ENCODE measurements at regions not wholly inside any gene's neighbourhood (a gene's known extent, or its start where the extent isn't known, plus 50 kb on each side); places are given as distances from the start of the nearest gene placed in this dataset.

DNA sequence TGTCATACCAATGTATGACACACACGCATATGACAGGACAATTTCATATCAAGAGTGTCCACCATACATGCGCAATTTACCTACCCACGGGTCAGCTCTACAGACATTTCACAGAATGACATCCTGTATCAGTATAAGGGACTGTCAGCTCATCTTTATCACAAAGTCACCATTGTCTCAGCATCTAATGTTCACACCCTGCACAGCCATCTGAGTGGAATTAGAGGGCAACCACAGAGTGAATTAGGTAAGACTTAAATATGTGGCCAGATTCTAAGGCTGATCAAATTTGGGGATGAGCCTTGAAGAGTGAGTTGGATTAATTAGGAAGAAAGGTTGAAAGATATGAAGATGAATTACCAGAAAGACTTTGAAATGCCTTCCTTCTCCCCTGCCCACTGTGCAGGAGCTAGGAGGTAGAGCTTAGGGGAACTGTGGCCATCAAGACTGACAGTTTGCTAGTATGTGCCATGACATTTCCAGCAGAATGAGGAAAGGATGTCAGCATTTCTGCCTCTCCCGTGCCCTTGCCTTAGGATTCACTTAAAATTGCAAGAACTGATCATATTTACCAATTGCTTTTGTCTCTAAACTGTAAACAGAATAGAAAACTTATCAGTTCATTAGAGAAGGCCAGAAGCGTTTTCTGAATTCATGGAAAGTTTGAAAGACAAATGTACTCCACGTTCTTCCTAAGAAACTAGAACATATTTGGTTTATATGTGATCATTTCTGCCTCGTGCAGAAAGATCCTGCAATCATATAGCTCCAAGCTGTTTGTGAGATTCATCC, 121.1 kb downstream of the DDX1 start:
- no peak for DNase-seq
- Histone ChIP-seq H3K4me3 (ENCODE audit: low read depth in 1 of 3, low read length in 3 of 3) (no peak overlapping the region), H3K27ac (ENCODE audit: low read depth in 1 of 3, low read length in 2 of 3) (no peak overlapping the region), H3K27me3 (ENCODE audit: control insufficient read depth in 3 of 3, insufficient read depth in 3 of 3, low read length in 3 of 3) (no peaks in the 10 kb centered on the region), H3K4me1 (ENCODE audit: control insufficient read depth in 3 of 3, insufficient read depth in 2 of 3, low read depth in 1 of 3, low read length in 2 of 3) (no peaks in the 10 kb centered on the region), H3K36me3 (ENCODE audit: control insufficient read depth in 3 of 3, insufficient read depth in 2 of 3, low read depth in 1 of 3, low read length in 3 of 3) (no peaks in the 10 kb centered on the region), H3K9me3 (ENCODE audit: control insufficient read depth in 2 of 2, insufficient read depth in 1 of 2, low read depth in 1 of 2, low read length in 1 of 2) (peaks cover 0 to 5% of the 10 kb centered on the region in 2 donors)
- WGBS, 3 donors = 81 to 85% (median 82%) methylated on average over 7 of the region's 7 CpGs
- FAIRE-seq = no peak

- peaks cover 0 to 5% of the 10 kb centered on the region in 2 donors for H3K9me3 ChIP-seq (ENCODE audit: control insufficient read depth in 2 of 2, insufficient read depth in 1 of 2, low read depth in 1 of 2, low read length in 1 of 2)
- H3K4me1 ChIP-seq (ENCODE audit: control insufficient read depth in 3 of 3, insufficient read depth in 2 of 3, low read depth in 1 of 3, low read length in 2 of 3) = no peaks in the 10 kb centered on the region
- H3K27ac ChIP-seq (ENCODE audit: low read depth in 1 of 3, low read length in 2 of 3) = no peak overlapping the region
- no peak for DNase-seq
- no peaks in the 10 kb centered on the region for H3K27me3 ChIP-seq (ENCODE audit: control insufficient read depth in 3 of 3, insufficient read depth in 3 of 3, low read length in 3 of 3)
- no peaks in the 10 kb centered on the region for H3K36me3 ChIP-seq (ENCODE audit: control insufficient read depth in 3 of 3, insufficient read depth in 2 of 3, low read depth in 1 of 3, low read length in 3 of 3)
- WGBS, 3 donors = 83 to 85% (median 84%) methylated on average over 4 of the region's 4 CpGs
- FAIRE-seq = no peak
- no peak overlapping the region for H3K4me3 ChIP-seq (ENCODE audit: low read depth in 1 of 3, low read length in 3 of 3)
Measured at GRCh38 chr2:15713475-15713874, 121.8 kb downstream of the DDX1 start.

DNA sequence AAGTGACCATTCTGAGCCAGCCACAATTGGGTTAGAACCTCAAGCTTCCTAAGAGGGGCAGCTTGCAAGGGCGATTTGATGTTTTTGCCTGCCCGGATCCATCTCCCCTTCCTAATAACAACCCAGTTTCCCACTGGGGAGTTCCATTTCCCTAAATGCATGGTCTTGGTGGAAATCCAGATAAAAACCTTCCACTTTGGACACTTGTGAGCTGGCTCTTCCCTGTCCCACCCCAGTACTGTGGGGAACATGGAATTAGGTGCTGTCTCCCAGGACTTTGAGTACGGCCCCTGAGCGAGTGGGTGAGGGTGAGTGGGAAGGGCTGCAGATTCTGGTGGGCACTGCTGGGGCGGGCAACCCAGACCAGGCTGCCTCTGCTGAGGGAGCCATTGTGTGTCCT, 122.3 kb downstream of the DDX1 start:
- 92 to 94% (median 93%) methylated on average over 5 of the region's 5 CpGs for WGBS, 3 donors
- no peak for FAIRE-seq

GRCh38 chr2:15714609-15715008, 122.9 kb downstream of the DDX1 start:
- no peak for FAIRE-seq

More for the DNA sequence above, 122.3 kb downstream of the DDX1 start:
- Histone ChIP-seq H3K27me3 (ENCODE audit: control insufficient read depth in 3 of 3, insufficient read depth in 3 of 3, low read length in 3 of 3) (no peaks in the 10 kb centered on the region), H3K9me3 (ENCODE audit: control insufficient read depth in 2 of 2, insufficient read depth in 1 of 2, low read depth in 1 of 2, low read length in 1 of 2) (peaks cover 0 to 5% of the 10 kb centered on the region in 2 donors), H3K4me1 (ENCODE audit: control insufficient read depth in 3 of 3, insufficient read depth in 2 of 3, low read depth in 1 of 3, low read length in 2 of 3) (no peaks in the 10 kb centered on the region), H3K4me3 (ENCODE audit: low read depth in 1 of 3, low read length in 3 of 3) (no peak overlapping the region), H3K27ac (ENCODE audit: low read depth in 1 of 3, low read length in 2 of 3) (no peak overlapping the region), H3K36me3 (ENCODE audit: control insufficient read depth in 3 of 3, insufficient read depth in 2 of 3, low read depth in 1 of 3, low read length in 3 of 3) (no peaks in the 10 kb centered on the region)
- no peak for DNase-seq

DNA sequence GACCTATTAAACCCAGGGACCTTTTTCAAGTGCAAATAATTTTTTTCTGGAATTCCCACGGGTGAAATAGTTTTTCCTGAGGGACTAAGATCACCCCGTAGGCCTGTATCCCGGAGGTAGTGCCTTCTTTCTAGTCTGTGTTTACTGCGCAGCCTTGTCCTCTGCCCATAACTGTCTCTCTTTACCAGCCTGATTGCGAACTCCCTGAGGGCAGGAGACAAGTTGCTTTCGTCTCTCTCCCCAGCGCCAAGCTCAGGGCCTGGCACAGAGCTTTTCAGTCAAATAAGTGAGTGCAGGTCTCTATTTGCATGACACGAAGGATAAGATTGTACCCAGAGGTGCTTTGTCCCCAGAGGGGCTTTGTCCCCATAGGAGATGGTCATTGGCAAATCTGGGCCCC, 123.9 kb downstream of the DDX1 start:
- H3K9me3 ChIP-seq (ENCODE audit: control insufficient read depth in 2 of 2, insufficient read depth in 1 of 2, low read depth in 1 of 2, low read length in 1 of 2) = peaks cover 0 to 5% of the 10 kb centered on the region in 2 donors
- H3K27ac ChIP-seq (ENCODE audit: low read depth in 1 of 3, low read length in 2 of 3) = no peak overlapping the region
- no peak for FAIRE-seq
- no peak for DNase-seq
- H3K36me3 ChIP-seq (ENCODE audit: control insufficient read depth in 3 of 3, insufficient read depth in 2 of 3, low read depth in 1 of 3, low read length in 3 of 3) = no peaks in the 10 kb centered on the region
- H3K4me1 ChIP-seq (ENCODE audit: control insufficient read depth in 3 of 3, insufficient read depth in 2 of 3, low read depth in 1 of 3, low read length in 2 of 3) = no peaks in the 10 kb centered on the region
- H3K4me3 ChIP-seq (ENCODE audit: low read depth in 1 of 3, low read length in 3 of 3) = no peak overlapping the region
- WGBS, 3 donors = 86 to 89% (median 87%) methylated on average over 8 of the region's 8 CpGs
- no peaks in the 10 kb centered on the region for H3K27me3 ChIP-seq (ENCODE audit: control insufficient read depth in 3 of 3, insufficient read depth in 3 of 3, low read length in 3 of 3)

More at GRCh38 chr2:15714609-15715008, 122.9 kb downstream of the DDX1 start:
- H3K9me3 ChIP-seq (ENCODE audit: control insufficient read depth in 2 of 2, insufficient read depth in 1 of 2, low read depth in 1 of 2, low read length in 1 of 2) = peaks cover 0 to 5% of the 10 kb centered on the region in 2 donors
- no peaks in the 10 kb centered on the region for H3K27me3 ChIP-seq (ENCODE audit: control insufficient read depth in 3 of 3, insufficient read depth in 3 of 3, low read length in 3 of 3)
- DNase-seq = no peak
- H3K4me1 ChIP-seq (ENCODE audit: control insufficient read depth in 3 of 3, insufficient read depth in 2 of 3, low read depth in 1 of 3, low read length in 2 of 3) = no peaks in the 10 kb centered on the region
- H3K4me3 ChIP-seq (ENCODE audit: low read depth in 1 of 3, low read length in 3 of 3) = no peak overlapping the region
- H3K27ac ChIP-seq (ENCODE audit: low read depth in 1 of 3, low read length in 2 of 3) = no peak overlapping the region
- 92 to 100% (median 100%) methylated on average over 1 of the region's 1 CpG for WGBS, 3 donors
- no peaks in the 10 kb centered on the region for H3K36me3 ChIP-seq (ENCODE audit: control insufficient read depth in 3 of 3, insufficient read depth in 2 of 3, low read depth in 1 of 3, low read length in 3 of 3)

GRCh38 chr2:15718103-15718943, 126.7 kb downstream of the DDX1 start:
- Histone ChIP-seq H3K27ac (ENCODE audit: low read depth in 1 of 3, low read length in 2 of 3) (no peak overlapping the region), H3K9me3 (ENCODE audit: control insufficient read depth in 2 of 2, insufficient read depth in 1 of 2, low read depth in 1 of 2, low read length in 1 of 2) (peaks cover 0 to 5% of the 10 kb centered on the region in 2 donors), H3K4me1 (ENCODE audit: control insufficient read depth in 3 of 3, insufficient read depth in 2 of 3, low read depth in 1 of 3, low read length in 2 of 3) (no peaks in the 10 kb centered on the region), H3K36me3 (ENCODE audit: control insufficient read depth in 3 of 3, insufficient read depth in 2 of 3, low read depth in 1 of 3, low read length in 3 of 3) (no peaks in the 10 kb centered on the region), H3K27me3 (ENCODE audit: control insufficient read depth in 3 of 3, insufficient read depth in 3 of 3, low read length in 3 of 3) (no peaks in the 10 kb centered on the region), H3K4me3 (ENCODE audit: low read depth in 1 of 3, low read length in 3 of 3) (no peak overlapping the region)
- DNase-seq = no peak
- FAIRE-seq = no peak
- 76 to 81% (median 80%) methylated on average over 8 of the region's 8 CpGs for WGBS, 3 donors

DNA sequence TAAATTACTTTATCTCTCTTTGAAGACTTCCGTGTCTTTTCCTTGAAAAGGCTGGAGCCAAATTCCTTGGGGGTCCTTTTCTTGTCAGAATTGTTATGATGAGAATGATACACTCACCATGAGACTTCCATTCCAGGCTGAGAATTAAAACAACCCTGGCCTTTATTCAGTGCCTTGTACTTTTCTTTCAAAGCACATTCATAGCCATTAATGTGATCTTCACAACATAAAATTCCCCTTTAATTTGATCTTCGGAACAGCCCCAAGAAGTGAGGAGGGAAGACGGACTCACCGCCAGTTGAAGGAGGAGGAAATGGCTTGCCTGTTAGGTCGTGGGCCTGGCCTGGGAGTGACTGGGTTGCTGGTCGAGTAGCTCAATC, 127.3 kb downstream of the DDX1 start:
- Histone ChIP-seq H3K4me3 (ENCODE audit: low read depth in 1 of 3, low read length in 3 of 3) (no peak overlapping the region), H3K9me3 (ENCODE audit: control insufficient read depth in 2 of 2, insufficient read depth in 1 of 2, low read depth in 1 of 2, low read length in 1 of 2) (peaks cover 0 to 5% of the 10 kb centered on the region in 2 donors), H3K36me3 (ENCODE audit: control insufficient read depth in 3 of 3, insufficient read depth in 2 of 3, low read depth in 1 of 3, low read length in 3 of 3) (no peaks in the 10 kb centered on the region), H3K27me3 (ENCODE audit: control insufficient read depth in 3 of 3, insufficient read depth in 3 of 3, low read length in 3 of 3) (no peaks in the 10 kb centered on the region), H3K27ac (ENCODE audit: low read depth in 1 of 3, low read length in 2 of 3) (no peak overlapping the region), H3K4me1 (ENCODE audit: control insufficient read depth in 3 of 3, insufficient read depth in 2 of 3, low read depth in 1 of 3, low read length in 2 of 3) (no peaks in the 10 kb centered on the region)
- FAIRE-seq (no peak), DNase-seq (no peak)
- WGBS, 3 donors = 67 to 77% (median 68%) methylated on average over 6 of the region's 6 CpGs

GRCh38 chr2:15719566-15720313, 128.1 kb downstream of the DDX1 start:
- WGBS, 3 donors = 81 to 86% (median 82%) methylated on average over 8 of the region's 8 CpGs
- H3K4me3 ChIP-seq (ENCODE audit: low read depth in 1 of 3, low read length in 3 of 3) = no peak overlapping the region
- no peak overlapping the region for H3K27ac ChIP-seq (ENCODE audit: low read depth in 1 of 3, low read length in 2 of 3)
- no peaks in the 10 kb centered on the region for H3K27me3 ChIP-seq (ENCODE audit: control insufficient read depth in 3 of 3, insufficient read depth in 3 of 3, low read length in 3 of 3)
- DNase-seq = no peak
- H3K36me3 ChIP-seq (ENCODE audit: control insufficient read depth in 3 of 3, insufficient read depth in 2 of 3, low read depth in 1 of 3, low read length in 3 of 3) = no peaks in the 10 kb centered on the region
- peaks cover 0 to 5% of the 10 kb centered on the region in 2 donors for H3K9me3 ChIP-seq (ENCODE audit: control insufficient read depth in 2 of 2, insufficient read depth in 1 of 2, low read depth in 1 of 2, low read length in 1 of 2)
- H3K4me1 ChIP-seq (ENCODE audit: control insufficient read depth in 3 of 3, insufficient read depth in 2 of 3, low read depth in 1 of 3, low read length in 2 of 3) = no peaks in the 10 kb centered on the region
- no peak for FAIRE-seq

Data from small intestine (tissue), 7 donors.